PC-9 (cell line): ENCODE measurements at regions not wholly inside any gene's neighbourhood (a gene's known extent, or its start where the extent isn't known, plus 50 kb on each side); places are given as distances from the start of the nearest gene placed in this dataset.

Source experiments
- EZH2 ChIP-seq: fragments of 200-600 bp; sonication (generic); IDR thresholded peaks from 2 replicates; pipeline ENCODE4 v1.8.0; 2017; ENCODE audit warnings: antibody characterized with exemption, low read depth
- TF ChIP-seq, protein P1 (sequence below): fragments of 200-600 bp; sonication (generic); conservative IDR thresholded peaks from 2 replicates; pipeline ENCODE4 v1.6.1; 2017; ENCODE audit warnings: mixed run types, antibody characterized with exemption, mild to moderate bottlenecking, moderate library complexity

DNA sequence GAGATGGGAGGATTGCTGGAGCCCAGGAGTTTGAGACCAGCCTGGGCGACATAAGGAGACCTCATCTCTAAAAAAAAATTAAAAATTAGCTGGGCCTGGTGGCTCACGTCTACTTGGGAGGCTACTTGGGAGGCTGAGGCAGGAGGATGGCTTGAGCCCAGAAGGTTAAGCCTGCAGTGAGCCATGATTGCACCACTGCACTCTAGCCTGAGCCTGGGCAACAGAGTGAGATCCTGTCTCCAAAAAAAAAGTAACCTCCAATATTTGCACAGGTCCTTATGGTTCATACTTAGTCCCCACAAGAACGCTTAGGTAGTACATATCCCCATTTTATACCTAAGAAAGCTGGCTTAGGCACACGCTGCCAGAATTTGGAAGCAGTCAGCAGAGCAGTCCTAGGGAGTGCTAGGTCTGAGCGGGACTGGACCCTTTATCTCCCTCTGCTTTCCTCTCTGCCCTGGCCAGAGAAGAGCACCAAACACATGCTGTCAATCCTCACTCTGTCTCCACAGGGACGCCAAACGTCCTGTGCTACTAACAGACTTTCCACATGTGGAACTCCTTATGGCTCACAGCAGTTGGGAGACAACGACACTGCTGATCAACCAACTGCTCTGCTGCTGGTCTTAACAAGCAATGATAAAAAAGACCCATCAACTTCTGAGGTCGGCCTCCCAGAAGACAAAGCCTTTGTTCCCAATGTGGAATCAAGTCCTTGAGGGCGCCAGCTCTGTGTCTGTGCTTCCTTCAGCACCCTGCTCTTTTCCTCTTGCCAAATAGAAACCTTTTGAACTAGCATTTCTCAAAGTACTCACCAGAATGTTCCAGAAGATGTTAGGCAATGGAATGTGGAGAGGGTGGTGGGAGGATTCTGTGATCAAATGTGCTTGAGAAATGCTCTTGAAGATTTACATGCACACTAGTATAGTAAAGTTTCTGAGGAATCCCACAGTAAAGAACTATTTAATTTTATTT, 226.3 kb upstream of the DTNBP1 start:
- TF ChIP-seq, protein P1, sequence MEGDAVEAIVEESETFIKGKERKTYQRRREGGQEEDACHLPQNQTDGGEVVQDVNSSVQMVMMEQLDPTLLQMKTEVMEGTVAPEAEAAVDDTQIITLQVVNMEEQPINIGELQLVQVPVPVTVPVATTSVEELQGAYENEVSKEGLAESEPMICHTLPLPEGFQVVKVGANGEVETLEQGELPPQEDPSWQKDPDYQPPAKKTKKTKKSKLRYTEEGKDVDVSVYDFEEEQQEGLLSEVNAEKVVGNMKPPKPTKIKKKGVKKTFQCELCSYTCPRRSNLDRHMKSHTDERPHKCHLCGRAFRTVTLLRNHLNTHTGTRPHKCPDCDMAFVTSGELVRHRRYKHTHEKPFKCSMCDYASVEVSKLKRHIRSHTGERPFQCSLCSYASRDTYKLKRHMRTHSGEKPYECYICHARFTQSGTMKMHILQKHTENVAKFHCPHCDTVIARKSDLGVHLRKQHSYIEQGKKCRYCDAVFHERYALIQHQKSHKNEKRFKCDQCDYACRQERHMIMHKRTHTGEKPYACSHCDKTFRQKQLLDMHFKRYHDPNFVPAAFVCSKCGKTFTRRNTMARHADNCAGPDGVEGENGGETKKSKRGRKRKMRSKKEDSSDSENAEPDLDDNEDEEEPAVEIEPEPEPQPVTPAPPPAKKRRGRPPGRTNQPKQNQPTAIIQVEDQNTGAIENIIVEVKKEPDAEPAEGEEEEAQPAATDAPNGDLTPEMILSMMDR: no peak
- TF ChIP-seq EZH2: no peak
